ENCODE measurements at regions not wholly inside any gene's neighbourhood (a gene's known extent, or its start where the extent isn't known, plus 50 kb on each side); places are given as distances from the start of the nearest gene placed in this dataset.

GRCh38 chr22:46052801-46053562, 76.0 kb upstream of the WNT7B start:
- TF ChIP-seq CTCF (conservative IDR thresholded peaks at IDR 0.05) (0 out of 2 replicates have a peak, but pooled peaks have one; percentile 17), EZH2 (IDR thresholded peaks at IDR 0.05; ENCODE audit: low read depth) (no peak)
